HFF-Myc (cell line): ENCODE measurements at regions not wholly inside any gene's neighbourhood (a gene's known extent, or its start where the extent isn't known, plus 50 kb on each side); places are given as distances from the start of the nearest gene placed in this dataset.
"Not testable (repeated sequence)": the region's sequence is repeated elsewhere in the genome, so short reads cannot be mapped to it uniquely, and the experiment has no call there.

Experiments
- DNase-seq: peaks from one replicate; pipeline ENCODE4 v3.0.0-alpha.2; 2011; ENCODE audit warnings: low read depth; ENCODE audit errors: extremely low read depth
- H3K4me3 ChIP-seq: replicated peaks from 2 replicates; pipeline ENCODE4 v1.5.1; 2011; ENCODE audit warnings: low read depth, mild to moderate bottlenecking, control low read depth, low read length
- TF ChIP-seq, protein P1 (sequence below): IDR thresholded peaks from 2 replicates; pipeline ENCODE4 v1.5.1; 2012; ENCODE audit warnings: mild to moderate bottlenecking, low read depth, low read length, control low read depth; ENCODE audit errors: missing control alignments

DNA sequence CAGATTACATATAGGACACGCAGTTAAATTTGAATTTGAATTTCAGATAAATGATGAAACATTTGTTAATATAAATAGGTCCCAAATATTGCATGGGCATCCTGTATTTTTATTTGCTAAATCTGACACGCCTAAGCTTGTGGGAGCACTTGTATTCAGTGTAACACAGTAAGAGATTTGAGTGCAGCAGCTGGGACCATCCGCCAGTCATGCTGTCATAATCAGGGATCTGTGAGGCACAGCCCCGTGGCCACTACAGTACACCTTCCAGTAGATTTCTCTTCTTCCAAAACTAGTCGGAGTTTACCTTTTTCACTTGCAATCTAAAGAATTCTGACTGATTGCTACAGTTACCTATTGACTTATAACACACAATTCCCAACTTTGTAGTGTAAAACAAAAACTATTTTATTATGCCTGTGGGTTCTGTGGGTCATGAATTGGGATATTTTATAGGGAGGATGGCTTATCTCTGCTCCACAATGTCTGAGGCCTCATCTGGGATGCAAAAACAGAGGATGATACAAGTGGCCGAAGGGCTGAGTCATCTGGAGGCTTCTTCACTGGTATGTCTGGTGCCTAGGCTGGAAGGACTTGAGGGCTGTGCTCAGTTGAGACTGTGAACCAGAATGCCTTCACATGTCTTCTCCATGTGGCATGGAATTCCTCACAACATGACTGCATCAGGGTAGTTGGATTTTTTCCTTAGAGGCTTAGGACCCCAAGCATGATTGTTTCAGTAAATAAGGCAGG is 74.1 kb downstream of the PRSS23 start:
- TF ChIP-seq, protein P1, sequence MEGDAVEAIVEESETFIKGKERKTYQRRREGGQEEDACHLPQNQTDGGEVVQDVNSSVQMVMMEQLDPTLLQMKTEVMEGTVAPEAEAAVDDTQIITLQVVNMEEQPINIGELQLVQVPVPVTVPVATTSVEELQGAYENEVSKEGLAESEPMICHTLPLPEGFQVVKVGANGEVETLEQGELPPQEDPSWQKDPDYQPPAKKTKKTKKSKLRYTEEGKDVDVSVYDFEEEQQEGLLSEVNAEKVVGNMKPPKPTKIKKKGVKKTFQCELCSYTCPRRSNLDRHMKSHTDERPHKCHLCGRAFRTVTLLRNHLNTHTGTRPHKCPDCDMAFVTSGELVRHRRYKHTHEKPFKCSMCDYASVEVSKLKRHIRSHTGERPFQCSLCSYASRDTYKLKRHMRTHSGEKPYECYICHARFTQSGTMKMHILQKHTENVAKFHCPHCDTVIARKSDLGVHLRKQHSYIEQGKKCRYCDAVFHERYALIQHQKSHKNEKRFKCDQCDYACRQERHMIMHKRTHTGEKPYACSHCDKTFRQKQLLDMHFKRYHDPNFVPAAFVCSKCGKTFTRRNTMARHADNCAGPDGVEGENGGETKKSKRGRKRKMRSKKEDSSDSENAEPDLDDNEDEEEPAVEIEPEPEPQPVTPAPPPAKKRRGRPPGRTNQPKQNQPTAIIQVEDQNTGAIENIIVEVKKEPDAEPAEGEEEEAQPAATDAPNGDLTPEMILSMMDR, result no peak
- H3K4me3 ChIP-seq, result no peak overlapping the region
- DNase-seq, result no peak

GRCh38 chr11:86876716-86877234 is 76.4 kb downstream of the PRSS23 start:
- TF ChIP-seq, protein P1, result no peak
- DNase-seq, result no peak

DNA sequence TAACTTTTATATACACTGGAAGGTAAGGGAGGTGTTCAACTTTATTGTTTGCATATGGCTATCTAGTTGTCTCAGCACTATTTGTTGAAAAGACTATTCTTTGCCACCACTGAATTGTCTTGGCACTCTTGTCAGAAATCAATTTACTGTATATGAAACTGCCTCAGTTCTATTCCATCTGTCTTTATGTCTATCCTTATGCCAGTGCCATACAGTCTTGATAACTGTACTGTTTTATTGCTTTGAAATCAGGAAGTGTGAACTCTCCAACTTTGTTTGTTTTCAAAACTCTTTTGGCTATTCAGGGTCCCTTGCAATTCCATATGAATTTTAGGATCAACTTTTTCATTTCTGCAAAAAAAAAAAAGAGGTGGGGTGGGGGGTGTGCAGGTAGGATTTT is 77.2 kb downstream of the PRSS23 start:
- TF ChIP-seq, protein P1, result no peak
- DNase-seq, result no peak
- no peak overlapping the region for H3K4me3 ChIP-seq

More at GRCh38 chr11:86876716-86877234, 76.4 kb downstream of the PRSS23 start:
- no peak overlapping the region for H3K4me3 ChIP-seq

GRCh38 chr11:86879241-86879640 is 76.0 kb downstream of the FZD4 start:
- not testable (repeated sequence) for DNase-seq, H3K4me3 ChIP-seq

GRCh38 chr11:86885311-86885710 is 69.9 kb downstream of the FZD4 start:
- no peak for DNase-seq
- TF ChIP-seq, protein P1, result no peak
- no peak overlapping the region for H3K4me3 ChIP-seq

GRCh38 chr11:86888164-86889000 is 66.8 kb downstream of the FZD4 start:
- TF ChIP-seq, protein P1, result no peak
- DNase-seq, result peak; percentile 72
- H3K4me3 ChIP-seq, result no peak overlapping the region

GRCh38 chr11:86889001-86889341 is 66.2 kb downstream of the FZD4 start:
- TF ChIP-seq, protein P1, result no peak

More at GRCh38 chr11:86889001-86889341, 66.2 kb downstream of the FZD4 start:
- DNase-seq, result no peak
- H3K4me3 ChIP-seq, result no peak overlapping the region
